ENCODE measurements at regions not wholly inside any gene's neighbourhood (a gene's known extent, or its start where the extent isn't known, plus 50 kb on each side); places are given as distances from the start of the nearest gene placed in this dataset.
A peak's percentile ranks its signal among the peaks of the same experiment; 100 is the strongest.

DNA sequence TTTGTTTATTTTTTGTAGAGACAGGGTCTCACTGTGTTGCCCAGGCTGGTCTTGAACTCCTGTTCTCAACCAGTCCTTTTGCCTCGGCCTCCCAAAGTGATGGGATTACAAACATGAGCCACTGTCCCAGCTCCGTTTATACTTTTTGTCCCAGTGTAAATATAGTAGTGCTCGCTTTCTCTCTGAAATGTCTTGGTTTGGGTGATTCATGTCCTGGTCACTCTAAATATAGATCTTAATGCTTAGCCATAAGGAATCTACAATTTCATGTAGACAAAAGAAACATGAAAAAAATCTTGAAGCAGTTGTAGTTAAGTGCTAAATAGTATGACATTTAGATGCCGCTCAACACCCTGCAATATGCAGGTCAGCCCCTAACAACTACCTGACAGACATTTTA, 126.9 kb downstream of the KATNIP start:
- Histone ChIP-seq H3K36me3 (ENCODE audit: control insufficient read depth, insufficient read depth, low read length) (peaks cover 11% of the 10 kb centered on the region), H3K27ac (ENCODE audit: insufficient read depth, low read length) (no peak overlapping the region), H4K91ac (ENCODE audit: insufficient read depth, low read depth, low read length) (no peak overlapping the region), H4K5ac (ENCODE audit: low read depth, low read length) (no peak overlapping the region), H3K18ac (ENCODE audit: low read depth, low read length) (peak overlapping the region; percentile 52; the same call in 1 of the 2 replicates), H3K9me3 (ENCODE audit: control insufficient read depth, insufficient read depth, low read length) (no peaks in the 10 kb centered on the region), H2BK5ac (ENCODE audit: low read depth, low read length, poor library complexity, severe bottlenecking) (peak overlapping the region; percentile 52), H3K9me1 (ENCODE audit: insufficient read depth, low read length) (peaks cover 12% of the 10 kb centered on the region), H3K23ac (ENCODE audit: low read depth, low read length) (no peak overlapping the region), H2BK15ac (ENCODE audit: low read depth, low read length) (no peak overlapping the region), H3K4ac (ENCODE audit: low read depth, low read length) (peak overlapping the region; percentile 70), H3K4me1 (ENCODE audit: control insufficient read depth, insufficient read depth, low read length) (peaks cover 13% of the 10 kb centered on the region), H3K56ac (ENCODE audit: extremely low read depth, insufficient read depth, low read length) (peak overlapping the region; percentile 14; the same call in 1 of the 2 replicates), H2AFZ (replicated peaks; ENCODE audit: low read length, poor library complexity) (peak overlapping the region; percentile 1), H3K4me3 (ENCODE audit: insufficient read depth, low read depth, low read length) (no peak overlapping the region), H3K14ac (replicated peaks; ENCODE audit: low read depth, low read length) (0 out of 2 replicates have a peak overlapping the region, but pooled peaks have one; percentile 41), H3K79me1 (ENCODE audit: low read depth in 1 of 2, low read length in 2 of 2) (no peaks in the 10 kb centered on the region), H4K8ac (ENCODE audit: low read depth in 2 of 2, low read length in 2 of 2) (peak overlapping the region in 1 of 2 experiments; percentile 44; a peak in 1 of 4 replicates), H2BK20ac (ENCODE audit: low read depth, low read length) (peak overlapping the region; percentile 69; the same call in 1 of the 2 replicates), H3K4me2 (ENCODE audit: low read depth, low read length) (peak overlapping the region; percentile 88), H4K20me1 (ENCODE audit: insufficient read depth, low read length) (peaks cover 8% of the 10 kb centered on the region; the same call in 1 of the 2 replicates), H2AK5ac (ENCODE audit: low read depth, low read length) (peak overlapping the region; percentile 57; the same call in 1 of the 2 replicates), H3K27me3 (ENCODE audit: control insufficient read depth, insufficient read depth, low read length) (no peaks in the 10 kb centered on the region), H3K9ac (ENCODE audit: low read depth, low read length) (no peak overlapping the region), H2BK120ac (ENCODE audit: low read depth, low read length) (peak overlapping the region; percentile 44; the same call in 1 of the 2 replicates), H2AK9ac (replicated peaks; ENCODE audit: low read depth, low read length, poor library complexity) (no peak overlapping the region)
- dilution Hi-C loops (cut with HindIII; ENCODE audit: low sequenced_read_pairs, unreplicated experiment) (no loop called here), intact Hi-C loops (cut with micrococcal nuclease) (loop anchor here (2.0 kb wide), 1 partner anchor 38 kb away; no protein-coding TSS in a partner anchor), in situ Hi-C loops (cut with MboI; ENCODE audit: low sequenced_read_pairs) (no loop called here)
- DNase-seq (peak; percentile 80), ATAC-seq (ENCODE audit: low read depth) (peak; percentile 90)
- BruUV-seq (replicated peaks) = no TSS peak
- ChIA-PET CTCF (interaction anchor here (1.0 kb wide), 1 partner anchor 14 kb away, joined by 3 read pairs; no protein-coding TSS in a partner anchor), POLR2A (ENCODE audit: unreplicated experiment) (no interaction called here)
- no peak for TF ChIP-seq FOS (IDR thresholded peaks at IDR 0.05; ENCODE audit: low read depth, low read length)
- no peak for TF ChIP-seq RAD21 (IDR thresholded peaks at IDR 0.05; ENCODE audit: low read length)
- TF ChIP-seq, protein P1, sequence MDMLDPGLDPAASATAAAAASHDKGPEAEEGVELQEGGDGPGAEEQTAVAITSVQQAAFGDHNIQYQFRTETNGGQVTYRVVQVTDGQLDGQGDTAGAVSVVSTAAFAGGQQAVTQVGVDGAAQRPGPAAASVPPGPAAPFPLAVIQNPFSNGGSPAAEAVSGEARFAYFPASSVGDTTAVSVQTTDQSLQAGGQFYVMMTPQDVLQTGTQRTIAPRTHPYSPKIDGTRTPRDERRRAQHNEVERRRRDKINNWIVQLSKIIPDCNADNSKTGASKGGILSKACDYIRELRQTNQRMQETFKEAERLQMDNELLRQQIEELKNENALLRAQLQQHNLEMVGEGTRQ (IDR thresholded peaks at IDR 0.05; ENCODE audit: low read depth, low read length) = no peak
- TF ChIP-seq RCOR1 (IDR thresholded peaks at IDR 0.05; ENCODE audit: insufficient replicate concordance, low read length) = peak; percentile 24
- no peak for TF ChIP-seq SMC3 (IDR thresholded peaks at IDR 0.05; ENCODE audit: low read depth, low read length)
- TF ChIP-seq MAFK (IDR thresholded peaks at IDR 0.05; ENCODE audit: low read depth, low read length) = no peak
- TF ChIP-seq POLR2A (IDR thresholded peaks at IDR 0.05; ENCODE audit: low read depth, low read length) = no peak
- no CpG with 5 or more reads among the region's 4 CpGs for WGBS, 2 experiments (ENCODE audit: extremely low coverage in 2 of 2, insufficient read length in 1 of 2)

Measured in IMR-90 (cell line).